ENCODE measurements at regions not wholly inside any gene's neighbourhood (a gene's known extent, or its start where the extent isn't known, plus 50 kb on each side); places are given as distances from the start of the nearest gene placed in this dataset.

- intact Hi-C loops (cut with DNase I; ENCODE audit: low total_unique reads): no loop called here
- no peaks in the 10 kb centered on the region for H3K27me3 ChIP-seq
- no peak overlapping the region for H3K27ac ChIP-seq
- no peak for DNase-seq
- H3K4me1 ChIP-seq: no peaks in the 10 kb centered on the region
- TF ChIP-seq, protein P1, sequence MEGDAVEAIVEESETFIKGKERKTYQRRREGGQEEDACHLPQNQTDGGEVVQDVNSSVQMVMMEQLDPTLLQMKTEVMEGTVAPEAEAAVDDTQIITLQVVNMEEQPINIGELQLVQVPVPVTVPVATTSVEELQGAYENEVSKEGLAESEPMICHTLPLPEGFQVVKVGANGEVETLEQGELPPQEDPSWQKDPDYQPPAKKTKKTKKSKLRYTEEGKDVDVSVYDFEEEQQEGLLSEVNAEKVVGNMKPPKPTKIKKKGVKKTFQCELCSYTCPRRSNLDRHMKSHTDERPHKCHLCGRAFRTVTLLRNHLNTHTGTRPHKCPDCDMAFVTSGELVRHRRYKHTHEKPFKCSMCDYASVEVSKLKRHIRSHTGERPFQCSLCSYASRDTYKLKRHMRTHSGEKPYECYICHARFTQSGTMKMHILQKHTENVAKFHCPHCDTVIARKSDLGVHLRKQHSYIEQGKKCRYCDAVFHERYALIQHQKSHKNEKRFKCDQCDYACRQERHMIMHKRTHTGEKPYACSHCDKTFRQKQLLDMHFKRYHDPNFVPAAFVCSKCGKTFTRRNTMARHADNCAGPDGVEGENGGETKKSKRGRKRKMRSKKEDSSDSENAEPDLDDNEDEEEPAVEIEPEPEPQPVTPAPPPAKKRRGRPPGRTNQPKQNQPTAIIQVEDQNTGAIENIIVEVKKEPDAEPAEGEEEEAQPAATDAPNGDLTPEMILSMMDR (IDR thresholded peaks at IDR 0.05): no peak
- no peaks in the 10 kb centered on the region for H3K9me3 ChIP-seq
- H3K4me3 ChIP-seq: no peak overlapping the region
- H3K36me3 ChIP-seq: no peaks in the 10 kb centered on the region
Observed at GRCh38 chr7:52273685-52274610, 761.5 kb upstream of the POM121L12 start.

DNA sequence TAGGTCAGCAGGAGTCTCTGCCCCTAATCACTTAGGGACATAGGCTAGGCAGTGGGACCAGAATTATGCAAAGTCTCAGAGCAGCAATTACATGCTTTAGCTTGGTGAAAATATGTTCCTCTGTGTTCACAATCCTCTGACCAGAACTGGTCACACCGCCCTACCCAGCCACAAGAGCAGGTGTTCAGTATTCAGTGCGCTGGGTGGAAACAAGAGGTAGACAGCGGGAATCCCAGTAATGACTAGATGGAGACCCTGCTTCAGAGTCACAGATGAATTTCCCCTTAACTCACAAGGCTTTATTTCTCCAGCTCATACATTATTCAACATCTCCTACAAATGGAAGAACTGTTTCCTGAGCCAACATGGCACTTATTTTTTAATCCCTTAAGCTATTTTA lies 763.7 kb upstream of the POM121L12 start:
- H3K27me3 ChIP-seq: no peaks in the 10 kb centered on the region
- H3K36me3 ChIP-seq: no peaks in the 10 kb centered on the region
- intact Hi-C loops (cut with DNase I; ENCODE audit: low total_unique reads): no loop called here
- H3K4me1 ChIP-seq: no peaks in the 10 kb centered on the region
- H3K4me3 ChIP-seq: no peak overlapping the region
- DNase-seq: no peak
- TF ChIP-seq, protein P1 (IDR thresholded peaks at IDR 0.05): no peak
- no peaks in the 10 kb centered on the region for H3K9me3 ChIP-seq
- H3K27ac ChIP-seq: no peak overlapping the region

DNA sequence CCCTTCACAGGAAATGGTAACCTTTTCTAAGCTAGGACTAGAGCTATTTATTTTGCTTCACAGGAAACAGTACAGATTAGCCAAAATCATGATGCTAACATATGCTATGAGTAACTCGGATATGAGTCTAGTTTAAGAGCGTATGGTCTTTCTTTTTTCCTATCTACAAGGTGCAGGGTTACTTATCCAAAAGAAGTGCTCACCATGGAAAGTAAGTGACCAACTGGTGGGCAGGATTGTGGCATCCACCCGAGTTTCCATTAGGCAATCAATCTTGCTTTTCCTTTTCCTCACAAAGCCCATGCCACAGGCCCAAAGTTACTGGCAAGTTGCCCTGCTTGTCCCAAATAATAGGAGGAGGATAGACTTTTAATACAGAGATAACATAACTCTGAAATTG lies 765.1 kb upstream of the POM121L12 start:
- H3K27ac ChIP-seq: no peak overlapping the region
- no peaks in the 10 kb centered on the region for H3K36me3 ChIP-seq
- intact Hi-C loops (cut with DNase I; ENCODE audit: low total_unique reads): no loop called here
- no peaks in the 10 kb centered on the region for H3K27me3 ChIP-seq
- DNase-seq: no peak
- H3K9me3 ChIP-seq: no peaks in the 10 kb centered on the region
- H3K4me1 ChIP-seq: no peaks in the 10 kb centered on the region
- TF ChIP-seq, protein P1 (IDR thresholded peaks at IDR 0.05): no peak
- no peak overlapping the region for H3K4me3 ChIP-seq

DNA sequence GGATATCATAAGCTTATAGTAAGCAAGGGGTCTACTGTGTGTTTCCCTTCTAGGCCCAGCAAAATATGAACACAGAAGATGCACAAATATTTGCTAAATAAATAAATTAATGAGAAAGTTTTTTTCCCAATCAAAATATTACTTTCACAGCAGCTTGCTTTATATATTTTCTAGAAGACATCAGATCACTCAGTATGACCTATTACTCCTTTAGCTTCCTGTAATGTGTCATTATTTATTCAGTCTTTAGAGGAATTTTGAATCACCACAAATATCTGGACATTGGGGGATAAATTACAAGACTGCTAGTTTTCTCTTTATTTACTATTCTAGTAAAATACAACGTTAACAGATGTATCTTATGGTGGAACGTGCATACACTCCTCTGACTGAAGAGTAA lies 765.8 kb upstream of the POM121L12 start:
- H3K4me1 ChIP-seq: no peaks in the 10 kb centered on the region
- no peaks in the 10 kb centered on the region for H3K36me3 ChIP-seq
- no peak overlapping the region for H3K27ac ChIP-seq
- no peaks in the 10 kb centered on the region for H3K9me3 ChIP-seq
- intact Hi-C loops (cut with DNase I; ENCODE audit: low total_unique reads): no loop called here
- TF ChIP-seq, protein P1 (IDR thresholded peaks at IDR 0.05): no peak
- no peak overlapping the region for H3K4me3 ChIP-seq
- no peaks in the 10 kb centered on the region for H3K27me3 ChIP-seq
- DNase-seq: no peak

- H3K9me3 ChIP-seq: no peaks in the 10 kb centered on the region
- no peaks in the 10 kb centered on the region for H3K36me3 ChIP-seq
- H3K4me3 ChIP-seq: no peak overlapping the region
- intact Hi-C loops (cut with DNase I; ENCODE audit: low total_unique reads): no loop called here
- TF ChIP-seq, protein P1 (IDR thresholded peaks at IDR 0.05): no peak
- no peak for DNase-seq
- no peaks in the 10 kb centered on the region for H3K4me1 ChIP-seq
- H3K27ac ChIP-seq: no peak overlapping the region
- H3K27me3 ChIP-seq: no peaks in the 10 kb centered on the region
Observed at GRCh38 chr7:52261057-52261456, 774.4 kb upstream of the POM121L12 start.

Measured in tibial artery (tissue), 4 donors.